ENCODE measurements at regions not wholly inside any gene's neighbourhood (a gene's known extent, or its start where the extent isn't known, plus 50 kb on each side); places are given as distances from the start of the nearest gene placed in this dataset.

GRCh38 chr6:22651731-22652130, 82.4 kb downstream of the HDGFL1 start:
- Histone ChIP-seq H3K4me3 (ENCODE audit: insufficient read depth, low read length) (no peak overlapping the region), H2AFZ (ENCODE audit: low read length) (no peak overlapping the region), H3K79me2 (ENCODE audit: insufficient read depth, low read length) (no peaks in the 10 kb centered on the region), H4K20me1 (ENCODE audit: insufficient read depth, low read length) (no peaks in the 10 kb centered on the region), H3K27me3 (ENCODE audit: insufficient read depth, low read length) (no peaks in the 10 kb centered on the region), H3K4me2 (ENCODE audit: insufficient read depth, low read length) (no peak overlapping the region), H3K9me3 (ENCODE audit: low read depth, low read length) (no peaks in the 10 kb centered on the region), H3K4me1 (ENCODE audit: insufficient read depth, low read length) (no peaks in the 10 kb centered on the region), H3K36me3 (ENCODE audit: insufficient read depth, low read length) (no peaks in the 10 kb centered on the region), H3K27ac (ENCODE audit: low read depth, low read length) (no peak overlapping the region)
- DNase-seq (ENCODE audit: insufficient read length, low spot score, missing footprints): no peak
- TF ChIP-seq, protein P1, sequence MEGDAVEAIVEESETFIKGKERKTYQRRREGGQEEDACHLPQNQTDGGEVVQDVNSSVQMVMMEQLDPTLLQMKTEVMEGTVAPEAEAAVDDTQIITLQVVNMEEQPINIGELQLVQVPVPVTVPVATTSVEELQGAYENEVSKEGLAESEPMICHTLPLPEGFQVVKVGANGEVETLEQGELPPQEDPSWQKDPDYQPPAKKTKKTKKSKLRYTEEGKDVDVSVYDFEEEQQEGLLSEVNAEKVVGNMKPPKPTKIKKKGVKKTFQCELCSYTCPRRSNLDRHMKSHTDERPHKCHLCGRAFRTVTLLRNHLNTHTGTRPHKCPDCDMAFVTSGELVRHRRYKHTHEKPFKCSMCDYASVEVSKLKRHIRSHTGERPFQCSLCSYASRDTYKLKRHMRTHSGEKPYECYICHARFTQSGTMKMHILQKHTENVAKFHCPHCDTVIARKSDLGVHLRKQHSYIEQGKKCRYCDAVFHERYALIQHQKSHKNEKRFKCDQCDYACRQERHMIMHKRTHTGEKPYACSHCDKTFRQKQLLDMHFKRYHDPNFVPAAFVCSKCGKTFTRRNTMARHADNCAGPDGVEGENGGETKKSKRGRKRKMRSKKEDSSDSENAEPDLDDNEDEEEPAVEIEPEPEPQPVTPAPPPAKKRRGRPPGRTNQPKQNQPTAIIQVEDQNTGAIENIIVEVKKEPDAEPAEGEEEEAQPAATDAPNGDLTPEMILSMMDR (IDR thresholded peaks at IDR 0.05; ENCODE audit: extremely low read depth, low read depth, low read length): no peak

DNA sequence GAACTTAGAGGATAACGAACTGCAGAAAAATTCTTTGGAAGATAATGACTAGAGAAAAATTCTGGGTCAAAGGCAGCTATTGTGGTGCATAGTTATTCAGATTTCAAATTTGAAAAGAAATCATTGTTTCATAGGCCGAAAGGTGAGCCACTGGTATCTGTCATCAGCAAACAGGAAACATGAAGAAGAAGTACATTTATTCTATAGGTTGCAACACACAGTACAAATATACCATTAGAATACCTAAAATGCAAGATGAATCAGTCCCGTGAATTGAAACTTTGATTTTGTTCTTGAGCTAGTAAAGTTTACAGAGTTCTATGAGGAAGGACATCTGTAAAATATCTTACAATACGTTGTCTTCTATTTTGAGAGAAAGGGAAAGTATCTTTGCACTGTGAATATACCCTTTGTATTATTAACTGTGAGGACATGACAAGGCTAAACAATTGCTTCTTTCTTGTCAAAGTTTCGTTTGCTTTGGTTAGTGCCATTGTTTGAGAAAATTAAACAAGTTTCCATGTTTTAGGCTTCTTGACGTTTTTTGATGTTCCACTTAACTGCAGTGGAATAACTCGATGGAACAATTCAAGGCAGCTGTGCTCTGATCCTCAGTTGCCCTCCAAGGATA, 84.7 kb downstream of the HDGFL1 start:
- no peak overlapping the region for H3K4me3 ChIP-seq (ENCODE audit: insufficient read depth, low read length)
- TF ChIP-seq, protein P1 (IDR thresholded peaks at IDR 0.05; ENCODE audit: extremely low read depth, low read depth, low read length): no peak
- H2AFZ ChIP-seq (ENCODE audit: low read length): no peak overlapping the region
- H3K36me3 ChIP-seq (ENCODE audit: insufficient read depth, low read length): no peaks in the 10 kb centered on the region
- H4K20me1 ChIP-seq (ENCODE audit: insufficient read depth, low read length): no peaks in the 10 kb centered on the region
- no peak for DNase-seq (ENCODE audit: insufficient read length, low spot score, missing footprints)
- no peak overlapping the region for H3K27ac ChIP-seq (ENCODE audit: low read depth, low read length)
- no peaks in the 10 kb centered on the region for H3K27me3 ChIP-seq (ENCODE audit: insufficient read depth, low read length)
- no peaks in the 10 kb centered on the region for H3K79me2 ChIP-seq (ENCODE audit: insufficient read depth, low read length)
- H3K9me3 ChIP-seq (ENCODE audit: low read depth, low read length): no peaks in the 10 kb centered on the region
- no peak overlapping the region for H3K4me2 ChIP-seq (ENCODE audit: insufficient read depth, low read length)
- H3K4me1 ChIP-seq (ENCODE audit: insufficient read depth, low read length): no peaks in the 10 kb centered on the region

- Histone ChIP-seq H3K36me3 (ENCODE audit: insufficient read depth, low read length) (no peaks in the 10 kb centered on the region), H3K79me2 (ENCODE audit: insufficient read depth, low read length) (no peaks in the 10 kb centered on the region), H2AFZ (ENCODE audit: low read length) (no peak overlapping the region), H3K4me3 (ENCODE audit: insufficient read depth, low read length) (no peak overlapping the region), H3K27ac (ENCODE audit: low read depth, low read length) (no peak overlapping the region), H3K4me2 (ENCODE audit: insufficient read depth, low read length) (no peak overlapping the region), H4K20me1 (ENCODE audit: insufficient read depth, low read length) (no peaks in the 10 kb centered on the region), H3K27me3 (ENCODE audit: insufficient read depth, low read length) (no peaks in the 10 kb centered on the region), H3K4me1 (ENCODE audit: insufficient read depth, low read length) (no peaks in the 10 kb centered on the region), H3K9me3 (ENCODE audit: low read depth, low read length) (no peaks in the 10 kb centered on the region)
- TF ChIP-seq, protein P1 (IDR thresholded peaks at IDR 0.05; ENCODE audit: extremely low read depth, low read depth, low read length): no peak
- DNase-seq (ENCODE audit: insufficient read length, low spot score, missing footprints): no peak
Measured at GRCh38 chr6:22656706-22657351, 87.5 kb downstream of the HDGFL1 start.

DNA sequence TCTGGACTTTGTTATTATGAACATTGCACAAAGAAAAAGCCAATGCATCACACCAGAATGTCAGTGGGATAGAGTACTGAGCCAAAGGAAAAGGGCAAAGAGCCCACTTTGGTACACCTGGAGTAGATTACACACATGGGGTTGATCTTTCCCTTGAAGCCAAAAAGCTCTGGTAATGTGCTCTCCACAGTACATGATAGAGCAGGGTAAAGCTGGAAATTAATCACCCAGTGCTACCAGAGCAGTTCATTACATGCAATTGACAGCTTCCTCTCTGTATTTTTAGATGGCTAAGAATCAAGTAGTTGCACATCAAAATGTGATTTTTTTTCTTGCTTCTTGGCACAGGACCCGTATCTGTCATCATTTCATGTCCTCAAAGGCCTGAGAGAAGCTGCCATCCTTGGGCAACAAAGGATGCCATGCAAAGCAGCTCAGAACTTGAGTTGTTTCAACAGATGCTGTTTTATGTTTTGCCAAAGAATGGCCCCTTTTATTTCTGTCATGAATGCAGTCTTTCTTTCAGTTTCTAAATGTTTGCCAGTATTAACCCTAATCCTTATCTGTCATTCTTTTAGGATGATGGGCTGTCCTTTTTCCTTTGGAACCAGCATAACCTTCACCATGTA, 88.1 kb downstream of the HDGFL1 start:
- no peaks in the 10 kb centered on the region for H3K79me2 ChIP-seq (ENCODE audit: insufficient read depth, low read length)
- no peaks in the 10 kb centered on the region for H4K20me1 ChIP-seq (ENCODE audit: insufficient read depth, low read length)
- TF ChIP-seq, protein P1 (IDR thresholded peaks at IDR 0.05; ENCODE audit: extremely low read depth, low read depth, low read length): no peak
- H3K27me3 ChIP-seq (ENCODE audit: insufficient read depth, low read length): no peaks in the 10 kb centered on the region
- no peaks in the 10 kb centered on the region for H3K36me3 ChIP-seq (ENCODE audit: insufficient read depth, low read length)
- no peak for DNase-seq (ENCODE audit: insufficient read length, low spot score, missing footprints)
- H3K4me1 ChIP-seq (ENCODE audit: insufficient read depth, low read length): no peaks in the 10 kb centered on the region
- H3K4me3 ChIP-seq (ENCODE audit: insufficient read depth, low read length): no peak overlapping the region
- no peak overlapping the region for H2AFZ ChIP-seq (ENCODE audit: low read length)
- no peaks in the 10 kb centered on the region for H3K9me3 ChIP-seq (ENCODE audit: low read depth, low read length)
- no peak overlapping the region for H3K27ac ChIP-seq (ENCODE audit: low read depth, low read length)
- no peak overlapping the region for H3K4me2 ChIP-seq (ENCODE audit: insufficient read depth, low read length)

All from osteoblast (primary cell).